Esophagus squamous epithelium (tissue), 5 donors: ENCODE measurements at regions not wholly inside any gene's neighbourhood (a gene's known extent, or its start where the extent isn't known, plus 50 kb on each side); places are given as distances from the start of the nearest gene placed in this dataset.

Experiments used
- DNase-seq: peaks from one replicate; lab custom pipeline; 2025; lab: John Stamatoyannopoulos, UW
- H3K27ac ChIP-seq, 4 donors: fragments of 200-600 bp; sonication (generic); one replicate each; pipeline ENCODE4 v1.5.1; 2016 to 2019; ENCODE audit warnings: mild to moderate bottlenecking in 1 of 4
- H3K27me3 ChIP-seq, 4 donors: fragments of 200-600 bp; sonication (generic); 1 replicate in 3 of 4; 2 replicates in 1 of 4; pipeline versions ENCODE4 v1.5.1 to v1.6.0; 2017 to 2021; ENCODE audit warnings: antibody characterized with exemption in 1 of 4
- H3K36me3 ChIP-seq, 3 donors: fragments of 200-600 bp; sonication (generic); one replicate each; pipeline ENCODE4 v1.5.1; 2016 to 2019
- H3K4me1 ChIP-seq, 3 donors: fragments of 200-600 bp; sonication (generic); one replicate each; pipeline ENCODE4 v1.5.1; 2017 to 2019
- H3K4me3 ChIP-seq, 4 donors: fragments of 200-600 bp; sonication (generic); 1 replicate in 3 of 4; 2 replicates in 1 of 4; pipeline ENCODE4 v1.5.1; 2016 to 2019; ENCODE audit warnings: mild to moderate bottlenecking in 2 of 4, moderate library complexity in 1 of 4
- H3K9me3 ChIP-seq, 3 donors: fragments of 200-600 bp; sonication (generic); one replicate each; pipeline ENCODE4 v1.5.1; 2016 to 2019
- POLR2A ChIP-seq, 4 donors: fragments of 450-650 bp; IDR thresholded peaks; one replicate each; pipeline ENCODE4 v1.6.1; 2017; ENCODE audit warnings: antibody characterized with exemption in 4 of 4, mild to moderate bottlenecking in 4 of 4, moderate library complexity in 3 of 4
- WGBS, 2 donors: methylation state at CpG; one replicate each; pipeline ENCODE4 v1.1.5; 2018; 5-methylcytosine and 5-hydroxymethylcytosine counted together
- intact Hi-C: fragments of 100-400 bp; cut with DNase I; formaldehyde crosslinking; loops from one replicate; pipeline ENCODE4 v1.15.0; 2022
- TF ChIP-seq, protein P1 (sequence below), 6 experiments: fragments of 450-650 bp in 4 of 6; fragments of 200-600 bp in 2 of 6; sonication (generic) in 2 of 6; IDR thresholded peaks; one replicate each; pipeline ENCODE4 v1.5.1; 2016 to 2019; ENCODE audit warnings: antibody characterized with exemption in 6 of 6, mild to moderate bottlenecking in 4 of 6, moderate library complexity in 4 of 6
- donor health status: DM: yes; HTN: yes; CAD: no.

DNA sequence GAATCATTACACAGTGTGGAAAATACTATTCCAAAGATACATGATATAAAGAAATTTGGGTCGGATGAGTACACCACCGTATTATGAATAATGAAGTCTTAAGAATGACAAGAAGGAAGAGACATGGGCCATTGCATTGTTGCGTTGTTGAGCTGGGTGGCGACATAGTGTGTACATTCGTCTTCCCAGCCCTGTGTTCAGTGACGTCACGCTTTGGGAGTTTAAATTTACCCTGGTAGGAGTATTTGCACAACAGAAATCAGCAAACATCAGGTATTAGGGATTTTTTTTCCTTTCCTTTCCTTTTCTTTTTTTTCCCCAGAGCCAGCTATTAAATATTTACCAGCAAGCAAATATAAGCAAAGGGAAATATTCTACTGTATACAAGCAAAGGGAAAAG lies 347.2 kb upstream of the NETO1 start:
- H3K4me1 ChIP-seq: no peaks in the 10 kb centered on the region
- no peak overlapping the region for H3K4me3 ChIP-seq
- WGBS, 2 donors: 49 to 70% methylated on average over 7 of the region's 7 CpGs
- intact Hi-C loops: no loop called here
- H3K9me3 ChIP-seq: peaks cover 0 to 10% (median 0%) of the 10 kb centered on the region in 3 donors
- no peak for TF ChIP-seq POLR2A (IDR thresholded peaks at IDR 0.05)
- no peaks in the 10 kb centered on the region for H3K27me3 ChIP-seq
- no peak for DNase-seq
- no peaks in the 10 kb centered on the region for H3K36me3 ChIP-seq
- no peak overlapping the region for H3K27ac ChIP-seq

DNA sequence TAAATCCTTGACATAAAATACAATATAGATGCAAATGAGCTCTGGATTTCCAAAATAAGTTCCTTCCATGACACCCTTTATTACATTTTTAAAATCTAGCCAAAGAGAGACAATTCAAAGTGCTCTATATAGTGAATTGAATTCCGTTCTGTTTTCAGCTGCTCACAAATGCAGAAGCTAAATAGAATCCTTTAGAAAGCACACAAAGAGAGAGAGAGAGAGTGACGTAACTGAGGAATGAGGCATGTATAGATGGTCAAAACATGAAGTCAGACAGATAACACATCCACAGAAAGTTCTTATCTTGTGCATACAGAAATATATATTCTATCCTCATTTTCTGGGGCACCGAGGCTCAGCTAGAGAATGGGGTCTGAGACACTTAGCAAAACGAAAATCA lies 344.7 kb upstream of the NETO1 start:
- Histone ChIP-seq H3K27ac (no peak overlapping the region), H3K4me3 (no peak overlapping the region), H3K4me1 (no peaks in the 10 kb centered on the region), H3K9me3 (no peaks in the 10 kb centered on the region), H3K36me3 (no peaks in the 10 kb centered on the region), H3K27me3 (no peaks in the 10 kb centered on the region)
- no peak for DNase-seq
- no peak for TF ChIP-seq POLR2A (IDR thresholded peaks at IDR 0.05)
- TF ChIP-seq, protein P1, sequence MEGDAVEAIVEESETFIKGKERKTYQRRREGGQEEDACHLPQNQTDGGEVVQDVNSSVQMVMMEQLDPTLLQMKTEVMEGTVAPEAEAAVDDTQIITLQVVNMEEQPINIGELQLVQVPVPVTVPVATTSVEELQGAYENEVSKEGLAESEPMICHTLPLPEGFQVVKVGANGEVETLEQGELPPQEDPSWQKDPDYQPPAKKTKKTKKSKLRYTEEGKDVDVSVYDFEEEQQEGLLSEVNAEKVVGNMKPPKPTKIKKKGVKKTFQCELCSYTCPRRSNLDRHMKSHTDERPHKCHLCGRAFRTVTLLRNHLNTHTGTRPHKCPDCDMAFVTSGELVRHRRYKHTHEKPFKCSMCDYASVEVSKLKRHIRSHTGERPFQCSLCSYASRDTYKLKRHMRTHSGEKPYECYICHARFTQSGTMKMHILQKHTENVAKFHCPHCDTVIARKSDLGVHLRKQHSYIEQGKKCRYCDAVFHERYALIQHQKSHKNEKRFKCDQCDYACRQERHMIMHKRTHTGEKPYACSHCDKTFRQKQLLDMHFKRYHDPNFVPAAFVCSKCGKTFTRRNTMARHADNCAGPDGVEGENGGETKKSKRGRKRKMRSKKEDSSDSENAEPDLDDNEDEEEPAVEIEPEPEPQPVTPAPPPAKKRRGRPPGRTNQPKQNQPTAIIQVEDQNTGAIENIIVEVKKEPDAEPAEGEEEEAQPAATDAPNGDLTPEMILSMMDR (IDR thresholded peaks at IDR 0.05): no peak
- WGBS, 2 donors: 44% methylated on average over 4 of the region's 4 CpGs
- intact Hi-C loops: no loop called here

DNA sequence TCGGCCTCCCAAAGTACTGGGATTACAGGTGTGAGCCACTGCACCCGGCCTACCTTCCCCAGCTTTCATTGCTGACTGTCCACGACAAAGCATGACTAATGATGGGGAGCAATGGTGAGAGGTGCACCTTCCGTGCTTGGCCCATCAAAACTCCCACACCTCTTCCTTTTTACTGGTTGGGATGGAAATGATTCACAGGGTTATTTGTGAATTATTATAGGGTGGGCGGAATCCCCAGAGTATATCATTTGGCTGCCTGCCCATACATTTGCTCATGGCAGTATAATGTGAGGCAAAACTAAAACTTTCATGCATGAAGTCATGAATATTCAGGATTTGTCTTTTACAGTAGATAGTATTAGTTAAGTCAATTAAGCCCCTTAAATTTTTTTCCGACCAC lies 334.2 kb upstream of the NETO1 start:
- no peak overlapping the region for H3K4me3 ChIP-seq
- H3K27me3 ChIP-seq: no peaks in the 10 kb centered on the region
- no peaks in the 10 kb centered on the region for H3K4me1 ChIP-seq
- intact Hi-C loops: no loop called here
- WGBS, 2 donors: 53 to 78% methylated on average over 3 to 6 of the region's 6 CpGs
- no peak overlapping the region for H3K27ac ChIP-seq
- H3K9me3 ChIP-seq: peaks cover 0 to 4% (median 0%) of the 10 kb centered on the region in 3 donors
- TF ChIP-seq, protein P1 (IDR thresholded peaks at IDR 0.05): no peak
- no peak for TF ChIP-seq POLR2A (IDR thresholded peaks at IDR 0.05)
- DNase-seq: no peak
- H3K36me3 ChIP-seq: no peaks in the 10 kb centered on the region

DNA sequence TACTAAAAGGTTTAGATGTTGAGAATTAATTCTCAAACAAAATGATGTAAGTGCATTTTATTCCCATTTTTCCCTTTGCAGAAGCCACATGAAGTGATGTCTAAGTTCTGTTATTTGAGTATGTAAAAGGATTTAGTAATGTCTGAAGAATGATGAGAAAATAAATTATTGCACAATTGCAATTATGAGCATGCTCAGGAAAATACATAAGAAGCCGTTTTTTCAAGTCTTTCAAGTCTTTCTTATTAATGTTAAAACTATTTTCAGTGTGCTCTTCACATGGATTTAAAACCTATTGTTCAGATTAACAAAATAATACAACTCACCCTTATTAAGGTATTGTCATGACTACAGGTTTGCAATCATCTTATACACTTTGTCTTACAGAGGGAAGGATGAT lies 331.4 kb upstream of the NETO1 start:
- intact Hi-C loops: no loop called here
- DNase-seq: no peak
- Histone ChIP-seq H3K4me1 (no peaks in the 10 kb centered on the region), H3K9me3 (peaks cover 0 to 4% (median 0%) of the 10 kb centered on the region in 3 donors), H3K4me3 (no peak overlapping the region), H3K27me3 (no peaks in the 10 kb centered on the region), H3K36me3 (no peaks in the 10 kb centered on the region), H3K27ac (no peak overlapping the region)
- 31 to 36% methylated on average over 1 of the region's 1 CpG for WGBS, 2 donors
- TF ChIP-seq, protein P1 (IDR thresholded peaks at IDR 0.05): no peak
- TF ChIP-seq POLR2A (IDR thresholded peaks at IDR 0.05): no peak

DNA sequence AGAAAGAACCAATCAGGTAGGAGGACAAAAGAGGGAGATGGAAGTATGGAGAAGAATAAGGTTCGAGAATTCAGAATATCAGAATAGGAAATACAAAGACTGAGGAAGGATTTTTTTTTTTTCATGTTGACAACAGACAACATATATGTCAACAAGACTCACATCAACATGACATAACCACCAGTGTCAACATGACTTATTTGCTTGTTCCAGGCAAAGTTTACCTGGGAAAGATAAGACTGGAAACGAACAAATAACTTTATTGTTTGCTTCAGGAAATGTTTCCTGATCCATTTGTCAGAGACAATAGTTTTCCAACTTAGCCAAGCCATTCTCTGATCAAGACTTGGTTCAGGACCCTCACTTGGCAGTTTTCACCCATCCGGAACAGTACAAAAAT lies 321.9 kb upstream of the NETO1 start:
- H3K4me1 ChIP-seq: no peaks in the 10 kb centered on the region
- H3K27ac ChIP-seq: no peak overlapping the region
- H3K9me3 ChIP-seq: no peaks in the 10 kb centered on the region
- H3K36me3 ChIP-seq: no peaks in the 10 kb centered on the region
- whole genome bisulfite sequencing, 2 donors: 32 to 39% methylated on average over 3 of the region's 3 CpGs
- intact Hi-C loops: no loop called here
- H3K27me3 ChIP-seq: no peaks in the 10 kb centered on the region
- no peak for DNase-seq
- H3K4me3 ChIP-seq: no peak overlapping the region
- TF ChIP-seq, protein P1 (IDR thresholded peaks at IDR 0.05): no peak
- no peak for TF ChIP-seq POLR2A (IDR thresholded peaks at IDR 0.05)

DNA sequence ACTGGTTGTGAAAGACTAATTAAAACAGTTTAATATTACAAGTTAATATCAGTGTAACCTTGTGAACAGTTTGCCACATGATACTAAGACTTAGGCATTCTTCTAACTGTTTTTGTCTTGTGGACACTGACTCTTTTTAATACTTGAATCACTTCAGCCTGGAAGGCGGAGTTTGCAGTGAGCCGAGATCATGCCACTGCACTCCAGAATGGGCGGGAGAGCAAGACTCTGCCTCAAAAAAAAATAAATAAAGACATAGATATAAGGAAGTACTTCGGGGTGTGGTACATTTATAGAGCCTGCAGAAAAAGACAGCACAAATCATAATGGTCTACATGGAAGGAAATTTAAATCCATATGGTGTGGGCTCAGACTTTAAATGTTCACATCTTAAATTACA lies 300.4 kb upstream of the NETO1 start:
- H3K36me3 ChIP-seq: no peaks in the 10 kb centered on the region
- no peak for DNase-seq
- 40 to 45% methylated on average over 4 of the region's 4 CpGs for WGBS, 2 donors
- H3K9me3 ChIP-seq: peaks cover 0 to 19% (median 0%) of the 10 kb centered on the region in 3 donors
- intact Hi-C loops: no loop called here
- no peak overlapping the region for H3K4me3 ChIP-seq
- H3K4me1 ChIP-seq: no peaks in the 10 kb centered on the region
- TF ChIP-seq, protein P1 (IDR thresholded peaks at IDR 0.05): no peak
- TF ChIP-seq POLR2A (IDR thresholded peaks at IDR 0.05): no peak
- no peaks in the 10 kb centered on the region for H3K27me3 ChIP-seq
- no peak overlapping the region for H3K27ac ChIP-seq
